Erythroblast (primary cell): ENCODE measurements at regions not wholly inside any gene's neighbourhood (a gene's known extent, or its start where the extent isn't known, plus 50 kb on each side); places are given as distances from the start of the nearest gene placed in this dataset.

Experiments used
- GATA1 ChIP-seq: IDR thresholded peaks from 2 replicates; pipeline ENCODE4 v1.6.1; 2011; ENCODE audit warnings: low read depth, mild to moderate bottlenecking, control low read depth, low read length, moderate library complexity
- POLR2A ChIP-seq: IDR thresholded peaks from 2 replicates; pipeline ENCODE4 v1.6.1; 2011; ENCODE audit warnings: mild to moderate bottlenecking, low read length

- TF ChIP-seq POLR2A: no peak
- no peak for TF ChIP-seq GATA1
Measured at GRCh38 chr1:191907121-191907520, 251.1 kb upstream of the RGS18 start.
